GM12878 (cell line): ENCODE measurements at regions not wholly inside any gene's neighbourhood (a gene's known extent, or its start where the extent isn't known, plus 50 kb on each side); places are given as distances from the start of the nearest gene placed in this dataset.

ENCODE experiments used
- CTCF ChIP-seq, 3 experiments: IDR thresholded peaks in 2 of 3; conservative IDR thresholded peaks in 1 of 3; 2 replicates each; pipeline ENCODE4 v1.5.1; 2011; ENCODE audit warnings: low read depth in 3 of 3, low read length in 3 of 3, mild to moderate bottlenecking in 3 of 3, control low read depth in 2 of 3, moderate library complexity in 2 of 3, inconsistent platforms in 1 of 3, mixed read lengths in 1 of 3; ENCODE audit not compliant: control insufficient read depth in 2 of 3, insufficient read depth in 1 of 3; ENCODE audit errors: extremely low read depth in 1 of 3
- PAX5 ChIP-seq: IDR thresholded peaks from 2 replicates; pipeline ENCODE4 v1.6.1; 2011; ENCODE audit warnings: low read depth, low read length, borderline replicate concordance
- RCOR1 ChIP-seq: conservative IDR thresholded peaks from 2 replicates; pipeline ENCODE4 v1.6.1; 2012; ENCODE audit warnings: low read depth, low read length, improper control_type of control experiment
- ZNF384 ChIP-seq: IDR thresholded peaks from 2 replicates; pipeline ENCODE4 v1.6.1; 2012; ENCODE audit warnings: low read depth, mild to moderate bottlenecking, low read length, improper control_type of control experiment, borderline replicate concordance

- TF ChIP-seq PAX5 (no peak), ZNF384 (no peak), RCOR1 (no peak), CTCF (IDR thresholded peaks at IDR 0.05 in 2 of 3, conservative IDR thresholded peaks at IDR 0.05 in 1 of 3; ENCODE audit: control insufficient read depth in 2 of 3, extremely low read depth in 1 of 3, insufficient read depth in 1 of 3, low read depth in 3 of 3, low read length in 3 of 3) (no peak)
These were observed 179.9 kb upstream of the HS6ST1 start for GRCh38 chr2:128498589-128498988.
